Adrenal gland (tissue), 9 donors: ENCODE measurements at regions not wholly inside any gene's neighbourhood (a gene's known extent, or its start where the extent isn't known, plus 50 kb on each side); places are given as distances from the start of the nearest gene placed in this dataset.

Experiments used
- DNase-seq, 7 donors: peaks; one replicate each; pipeline ENCODE4 v3.0.0-alpha.2; 2019 to 2020
- H3K27ac ChIP-seq, 5 donors: fragments of 200-600 bp; sonication (generic) in 4 of 5; 1 replicate in 3 of 5; 2 replicates in 2 of 5; pipeline versions ENCODE4 v1.5.1 to v1.8.0; 2016 to 2020; ENCODE audit warnings: mild to moderate bottlenecking in 1 of 5
- H3K27me3 ChIP-seq: fragments of 200-600 bp; 2 replicates; pipeline ENCODE4 v1.8.0; 2021
- H3K36me3 ChIP-seq, 2 donors: fragments of 200-600 bp; replicated peaks in 1 of 2; 1 replicate in 1 of 2; 2 replicates in 1 of 2; pipeline versions ENCODE4 v1.5.1 to v1.8.0; 2018 to 2022
- H3K4me1 ChIP-seq, 2 donors: fragments of 200-600 bp; replicated peaks in 1 of 2; 1 replicate in 1 of 2; 2 replicates in 1 of 2; pipeline versions ENCODE4 v1.5.1 to v1.8.0; 2018 to 2021
- H3K4me3 ChIP-seq, 4 donors: fragments of 200-600 bp; sonication (generic) in 3 of 4; one replicate each; pipeline ENCODE4 v1.5.1; 2016 to 2018
- H3K9me3 ChIP-seq, 3 donors: fragments of 200-600 bp; sonication (generic) in 1 of 3; replicated peaks in 1 of 3; 1 replicate in 2 of 3; 2 replicates in 1 of 3; pipeline versions ENCODE4 v1.5.1 to v1.8.0; 2016 to 2021
- POLR2A ChIP-seq, 2 donors: fragments of 450-650 bp; IDR thresholded peaks; one replicate each; pipeline ENCODE4 v1.6.1; 2017; ENCODE audit warnings: antibody characterized with exemption in 2 of 2, mild to moderate bottlenecking in 2 of 2, moderate library complexity in 1 of 2
- WGBS, 4 donors: extraction: QIAGEN DNeasy Blood & Tissue Kit in 2 of 4; methylation state at CpG; one replicate each; pipeline versions ENCODE4 v1.1.5 to v1.1.7; 2013 to 2017; 5-methylcytosine and 5-hydroxymethylcytosine counted together
- intact Hi-C, 2 donors: fragments of 100-400 bp; cut with DNase I; formaldehyde crosslinking; loops; one replicate each; pipeline versions ENCODE4 v1.14.1 to v1.15.0; 2022 to 2023
- TF ChIP-seq, protein P1 (sequence below), 6 experiments: fragments of 450-650 bp in 4 of 6; fragments of 200-600 bp in 2 of 6; sonication (generic) in 1 of 6; IDR thresholded peaks; 1 replicate in 5 of 6; 2 replicates in 1 of 6; pipeline versions ENCODE4 v1.5.1 to v1.8.0; 2016 to 2021; ENCODE audit warnings: antibody characterized with exemption in 6 of 6, mild to moderate bottlenecking in 2 of 6, moderate library complexity in 1 of 6
- donor health status: healthy with polysubstance abuse.
- donor health status: Bipolar disorder and iron deficiency.
- donor health status: DM: yes; HTN: yes; CAD: no.
- donor health status: DM: no; HTN: no; CAD: no.
- donor health status: DM: no; HTN: no; CAD: no.

DNA sequence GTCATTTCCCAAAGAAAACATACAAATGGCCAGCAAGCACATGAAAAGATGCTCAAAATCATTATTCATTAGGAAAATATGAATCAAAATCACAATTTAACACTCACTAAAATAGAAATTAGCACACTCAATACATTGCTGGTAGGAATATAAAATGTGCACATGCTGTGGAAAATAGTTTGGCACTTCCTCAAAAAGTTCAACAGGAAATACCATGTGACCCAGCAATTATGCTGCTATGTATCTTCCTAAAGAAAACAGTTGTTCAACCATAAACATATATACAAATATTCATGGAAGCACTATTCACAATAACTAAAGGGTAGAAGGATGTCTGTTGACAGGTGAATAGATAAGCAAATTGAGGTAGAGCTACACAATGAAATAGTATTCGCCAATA is 187.3 kb upstream of the SOX6 start:
- Histone ChIP-seq H3K36me3 (no peaks in the 10 kb centered on the region), H3K9me3 (no peaks in the 10 kb centered on the region), H3K27me3 (no peaks in the 10 kb centered on the region), H3K27ac (no peak overlapping the region), H3K4me1 (no peaks in the 10 kb centered on the region), H3K4me3 (no peak overlapping the region)
- DNase-seq = no peak
- TF ChIP-seq, protein P1, sequence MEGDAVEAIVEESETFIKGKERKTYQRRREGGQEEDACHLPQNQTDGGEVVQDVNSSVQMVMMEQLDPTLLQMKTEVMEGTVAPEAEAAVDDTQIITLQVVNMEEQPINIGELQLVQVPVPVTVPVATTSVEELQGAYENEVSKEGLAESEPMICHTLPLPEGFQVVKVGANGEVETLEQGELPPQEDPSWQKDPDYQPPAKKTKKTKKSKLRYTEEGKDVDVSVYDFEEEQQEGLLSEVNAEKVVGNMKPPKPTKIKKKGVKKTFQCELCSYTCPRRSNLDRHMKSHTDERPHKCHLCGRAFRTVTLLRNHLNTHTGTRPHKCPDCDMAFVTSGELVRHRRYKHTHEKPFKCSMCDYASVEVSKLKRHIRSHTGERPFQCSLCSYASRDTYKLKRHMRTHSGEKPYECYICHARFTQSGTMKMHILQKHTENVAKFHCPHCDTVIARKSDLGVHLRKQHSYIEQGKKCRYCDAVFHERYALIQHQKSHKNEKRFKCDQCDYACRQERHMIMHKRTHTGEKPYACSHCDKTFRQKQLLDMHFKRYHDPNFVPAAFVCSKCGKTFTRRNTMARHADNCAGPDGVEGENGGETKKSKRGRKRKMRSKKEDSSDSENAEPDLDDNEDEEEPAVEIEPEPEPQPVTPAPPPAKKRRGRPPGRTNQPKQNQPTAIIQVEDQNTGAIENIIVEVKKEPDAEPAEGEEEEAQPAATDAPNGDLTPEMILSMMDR (IDR thresholded peaks at IDR 0.05) = no peak
- no peak for TF ChIP-seq POLR2A (IDR thresholded peaks at IDR 0.05)
- intact Hi-C loops = no loop called here
- 88 to 96% (median 92%) methylated on average over 1 of the region's 1 CpG for WGBS, 4 donors

DNA sequence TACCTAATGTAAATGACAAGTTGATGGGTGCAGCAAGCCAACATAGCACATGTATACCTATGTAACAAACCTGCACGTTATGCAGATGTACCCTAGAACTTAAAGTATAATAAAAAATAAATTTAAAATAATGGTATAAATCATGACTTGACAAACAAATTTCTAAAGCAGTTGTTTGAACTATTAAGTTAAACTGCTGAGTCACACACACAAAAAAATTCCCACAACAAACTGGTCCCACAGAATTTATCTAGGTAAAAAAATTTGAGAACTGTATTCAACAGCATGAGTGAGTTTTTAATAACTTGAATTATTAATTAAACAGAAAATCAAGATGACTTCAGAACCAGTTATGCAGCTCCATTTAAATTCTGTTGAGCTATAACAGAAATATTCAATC is 186.0 kb upstream of the SOX6 start:
- no peak for TF ChIP-seq POLR2A (IDR thresholded peaks at IDR 0.05)
- TF ChIP-seq, protein P1 (IDR thresholded peaks at IDR 0.05) = no peak
- intact Hi-C loops = no loop called here
- Histone ChIP-seq H3K27me3 (no peaks in the 10 kb centered on the region), H3K4me3 (no peak overlapping the region), H3K9me3 (no peaks in the 10 kb centered on the region), H3K4me1 (no peaks in the 10 kb centered on the region), H3K36me3 (no peaks in the 10 kb centered on the region), H3K27ac (no peak overlapping the region)
- DNase-seq = no peak
- 94 to 97% (median 95%) methylated on average over 1 of the region's 1 CpG for WGBS, 4 donors

DNA sequence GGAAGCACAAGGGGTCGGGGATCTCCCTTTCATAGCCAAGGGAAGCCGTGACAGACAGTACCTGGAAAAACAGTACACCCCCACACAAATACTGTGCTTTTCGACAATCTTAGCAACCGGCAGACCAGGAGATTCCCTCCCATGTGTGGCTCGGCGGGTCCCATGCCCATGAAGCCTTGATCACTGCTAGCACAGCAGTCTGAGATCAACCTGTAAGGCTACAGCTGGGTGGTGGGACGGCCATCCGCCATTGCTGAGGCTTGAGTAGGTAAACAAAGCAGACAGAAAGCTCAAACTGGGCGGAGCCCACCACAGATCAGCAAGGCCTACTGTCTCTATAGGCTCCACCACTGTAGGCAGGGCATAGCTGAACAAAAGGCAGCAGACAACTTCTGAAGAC is 180.2 kb upstream of the SOX6 start:
- no peak for TF ChIP-seq POLR2A (IDR thresholded peaks at IDR 0.05)
- TF ChIP-seq, protein P1 (IDR thresholded peaks at IDR 0.05) = no peak
- intact Hi-C loops = no loop called here
- DNase-seq = no peak
- H3K27me3 ChIP-seq = no peaks in the 10 kb centered on the region
- H3K36me3 ChIP-seq = no peaks in the 10 kb centered on the region
- no peaks in the 10 kb centered on the region for H3K9me3 ChIP-seq
- no peaks in the 10 kb centered on the region for H3K4me1 ChIP-seq
- no peak overlapping the region for H3K4me3 ChIP-seq
- no peak overlapping the region for H3K27ac ChIP-seq
- 92 to 100% (median 93%) methylated on average over 1 to 9 of the region's 9 CpGs for WGBS, 4 donors

DNA sequence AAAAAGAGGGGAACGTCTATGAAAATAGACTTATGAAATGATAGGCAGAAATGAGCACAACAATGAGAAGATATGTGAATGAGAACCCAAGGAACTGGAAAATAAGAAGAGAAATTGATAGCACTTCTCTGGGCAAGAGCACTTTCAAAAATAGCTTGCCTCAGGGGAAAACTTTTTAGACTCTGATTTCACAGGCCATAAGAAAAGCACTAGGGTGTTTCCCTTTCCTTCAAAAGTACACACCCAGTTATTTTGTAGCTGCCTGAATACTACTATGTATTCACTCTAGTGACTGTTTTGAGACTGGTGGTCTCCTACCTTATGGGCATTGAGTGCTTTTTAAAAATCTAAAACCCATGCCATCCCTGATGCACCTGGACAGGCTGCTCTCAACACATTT is 172.3 kb upstream of the SOX6 start:
- no peak overlapping the region for H3K27ac ChIP-seq
- WGBS, 4 donors = 56 to 74% (median 64%) methylated on average over 1 of the region's 1 CpG

More for the DNA sequence above, 172.3 kb upstream of the SOX6 start:
- no peaks in the 10 kb centered on the region for H3K9me3 ChIP-seq
- no peaks in the 10 kb centered on the region for H3K4me1 ChIP-seq
- H3K4me3 ChIP-seq = no peak overlapping the region
- no peaks in the 10 kb centered on the region for H3K27me3 ChIP-seq
- no peaks in the 10 kb centered on the region for H3K36me3 ChIP-seq
- no peak for TF ChIP-seq POLR2A (IDR thresholded peaks at IDR 0.05)
- TF ChIP-seq, protein P1 (IDR thresholded peaks at IDR 0.05) = no peak
- intact Hi-C loops = no loop called here
- DNase-seq = no peak
